Activated CD4-positive, alpha-beta T cell treated with anti-CD3 and anti-CD28 coated beads for 24 hours (primary cell): ENCODE measurements at regions not wholly inside any gene's neighbourhood (a gene's known extent, or its start where the extent isn't known, plus 50 kb on each side); places are given as distances from the start of the nearest gene placed in this dataset.

ENCODE experiments used
- DNase-seq, 2 donors: peaks; one replicate each; pipeline ENCODE4 v3.0.0-alpha.2; 2020; ENCODE audit warnings: low read depth in 2 of 2

- DNase-seq = no peak
Measured at GRCh38 chr5:142378737-142379634, 54.2 kb upstream of the SPRY4 start.

DNA sequence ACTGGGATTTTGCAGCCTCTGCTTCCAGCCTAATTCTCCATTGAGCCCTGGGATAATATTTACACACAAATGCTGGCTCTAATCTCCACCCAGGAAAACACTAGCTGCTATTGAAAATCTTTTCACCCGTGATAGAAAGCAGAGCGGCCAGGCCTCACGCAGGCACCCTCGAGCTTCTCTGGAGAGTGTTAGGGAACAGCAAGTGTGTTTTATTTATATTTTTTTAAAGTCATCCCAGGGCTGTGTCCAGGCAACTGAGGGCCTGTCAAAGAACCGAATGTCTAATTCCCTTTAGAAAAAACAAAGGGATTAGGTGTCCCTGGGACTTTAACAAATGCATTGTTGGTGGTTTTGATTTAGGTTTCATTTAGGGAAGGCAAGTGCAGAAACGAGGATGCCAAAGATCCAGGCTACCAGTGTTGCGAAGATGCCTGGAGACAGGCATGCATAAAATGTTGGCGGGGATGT lies 51.2 kb upstream of the SPRY4 start:
- DNase-seq = no peak
